ENCODE measurements at regions not wholly inside any gene's neighbourhood (a gene's known extent, or its start where the extent isn't known, plus 50 kb on each side); places are given as distances from the start of the nearest gene placed in this dataset.

GRCh38 chr4:177923888-177924287 lies 481.7 kb upstream of the AGA start:
- intact Hi-C loops (cut with DNase I): no loop called here
- DNase-seq (ENCODE audit: extremely low spot score in 2 of 2): no peak
- Histone ChIP-seq H3K36me3 (no peaks in the 10 kb centered on the region), H3K27ac (no peak overlapping the region), H3K27me3 (no peaks in the 10 kb centered on the region), H3K4me3 (no peak overlapping the region), H3K9me3 (no peaks in the 10 kb centered on the region), H3K4me1 (no peaks in the 10 kb centered on the region)
- TF ChIP-seq POLR2A (IDR thresholded peaks at IDR 0.05): no peak
- TF ChIP-seq POLR2AphosphoS5 (IDR thresholded peaks at IDR 0.05; ENCODE audit: insufficient read depth in 1 of 2, low read depth in 1 of 2): no peak
- no peak for TF ChIP-seq CTCF (IDR thresholded peaks at IDR 0.05)

GRCh38 chr4:177937041-177937440 lies 494.8 kb upstream of the AGA start:
- no peak overlapping the region for H3K27ac ChIP-seq
- intact Hi-C loops (cut with DNase I): no loop called here
- H3K27me3 ChIP-seq: no peaks in the 10 kb centered on the region
- TF ChIP-seq POLR2A (IDR thresholded peaks at IDR 0.05) (no peak), CTCF (IDR thresholded peaks at IDR 0.05) (no peak), POLR2AphosphoS5 (IDR thresholded peaks at IDR 0.05; ENCODE audit: insufficient read depth in 1 of 2, low read depth in 1 of 2) (no peak)
- no peaks in the 10 kb centered on the region for H3K4me1 ChIP-seq
- no peak for DNase-seq (ENCODE audit: extremely low spot score in 2 of 2)
- H3K4me3 ChIP-seq: no peak overlapping the region
- H3K9me3 ChIP-seq: no peaks in the 10 kb centered on the region
- no peaks in the 10 kb centered on the region for H3K36me3 ChIP-seq

GRCh38 chr4:177938226-177938625 lies 496.0 kb upstream of the AGA start:
- intact Hi-C loops (cut with DNase I): no loop called here
- Histone ChIP-seq H3K27ac (no peak overlapping the region), H3K4me3 (no peak overlapping the region), H3K27me3 (no peaks in the 10 kb centered on the region), H3K36me3 (no peaks in the 10 kb centered on the region), H3K4me1 (no peaks in the 10 kb centered on the region), H3K9me3 (no peaks in the 10 kb centered on the region)
- TF ChIP-seq POLR2A (IDR thresholded peaks at IDR 0.05) (no peak), CTCF (IDR thresholded peaks at IDR 0.05) (no peak), POLR2AphosphoS5 (IDR thresholded peaks at IDR 0.05; ENCODE audit: insufficient read depth in 1 of 2, low read depth in 1 of 2) (no peak)
- no peak for DNase-seq (ENCODE audit: extremely low spot score in 2 of 2)

GRCh38 chr4:177945268-177945667 lies 503.0 kb upstream of the AGA start:
- no peak for DNase-seq (ENCODE audit: extremely low spot score in 2 of 2)
- no peak overlapping the region for H3K27ac ChIP-seq
- H3K4me1 ChIP-seq: no peaks in the 10 kb centered on the region
- H3K9me3 ChIP-seq: no peaks in the 10 kb centered on the region
- no peaks in the 10 kb centered on the region for H3K27me3 ChIP-seq
- intact Hi-C loops (cut with DNase I): no loop called here
- TF ChIP-seq CTCF (IDR thresholded peaks at IDR 0.05): no peak
- no peak overlapping the region for H3K4me3 ChIP-seq
- no peaks in the 10 kb centered on the region for H3K36me3 ChIP-seq

GRCh38 chr4:177947607-177948006 lies 505.4 kb upstream of the AGA start:
- Histone ChIP-seq H3K4me1 (no peaks in the 10 kb centered on the region), H3K9me3 (no peaks in the 10 kb centered on the region), H3K4me3 (no peak overlapping the region), H3K27ac (no peak overlapping the region), H3K27me3 (no peaks in the 10 kb centered on the region), H3K36me3 (no peaks in the 10 kb centered on the region)
- TF ChIP-seq CTCF (IDR thresholded peaks at IDR 0.05) (no peak), POLR2A (IDR thresholded peaks at IDR 0.05) (no peak), POLR2AphosphoS5 (IDR thresholded peaks at IDR 0.05; ENCODE audit: insufficient read depth in 1 of 2, low read depth in 1 of 2) (no peak)
- no peak for DNase-seq (ENCODE audit: extremely low spot score in 2 of 2)
- intact Hi-C loops (cut with DNase I): no loop called here

Measured in vagina (tissue), 2 donors.